ENCODE measurements at regions not wholly inside any gene's neighbourhood (a gene's known extent, or its start where the extent isn't known, plus 50 kb on each side); places are given as distances from the start of the nearest gene placed in this dataset.

DNA sequence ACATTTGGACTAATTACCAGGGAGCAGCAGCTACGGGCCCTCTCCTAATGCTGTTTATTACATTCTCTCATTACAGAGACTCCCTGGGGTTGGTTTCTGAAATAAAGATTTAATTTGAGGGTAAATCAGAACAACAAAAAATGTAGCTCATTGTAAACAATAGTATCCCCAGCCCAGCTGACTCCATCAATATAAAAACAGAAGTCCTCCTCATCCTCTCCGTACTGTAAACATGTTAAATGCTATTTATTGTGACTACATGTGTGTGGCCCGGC lies 670.4 kb downstream of the TOX3 start:
- no peaks in the 10 kb centered on the region for H4K20me1 ChIP-seq (ENCODE audit: insufficient read depth)
- no peaks in the 10 kb centered on the region for H3K9me3 ChIP-seq (ENCODE audit: insufficient read depth, low read depth)
- H3K36me3 ChIP-seq (ENCODE audit: low read depth): no peaks in the 10 kb centered on the region
- H3F3A ChIP-seq (ENCODE audit: insufficient read depth, low read depth): no peaks in the 10 kb centered on the region
- no peak for DNase-seq
- no peaks in the 10 kb centered on the region for H3K79me2 ChIP-seq (ENCODE audit: low read depth)
- H3K27ac ChIP-seq: no peak overlapping the region
- H2AFZ ChIP-seq: no peak overlapping the region
- intact Hi-C loops (cut with micrococcal nuclease; ENCODE audit: unreplicated experiment): no loop called here
- no peak overlapping the region for H3K4me3 ChIP-seq
- H3K27me3 ChIP-seq (ENCODE audit: insufficient read depth, low read depth): peaks cover 13% of the 10 kb centered on the region
- TF ChIP-seq EZH2 (IDR thresholded peaks at IDR 0.05; ENCODE audit: low read depth): no peak
- TF ChIP-seq, protein P1, sequence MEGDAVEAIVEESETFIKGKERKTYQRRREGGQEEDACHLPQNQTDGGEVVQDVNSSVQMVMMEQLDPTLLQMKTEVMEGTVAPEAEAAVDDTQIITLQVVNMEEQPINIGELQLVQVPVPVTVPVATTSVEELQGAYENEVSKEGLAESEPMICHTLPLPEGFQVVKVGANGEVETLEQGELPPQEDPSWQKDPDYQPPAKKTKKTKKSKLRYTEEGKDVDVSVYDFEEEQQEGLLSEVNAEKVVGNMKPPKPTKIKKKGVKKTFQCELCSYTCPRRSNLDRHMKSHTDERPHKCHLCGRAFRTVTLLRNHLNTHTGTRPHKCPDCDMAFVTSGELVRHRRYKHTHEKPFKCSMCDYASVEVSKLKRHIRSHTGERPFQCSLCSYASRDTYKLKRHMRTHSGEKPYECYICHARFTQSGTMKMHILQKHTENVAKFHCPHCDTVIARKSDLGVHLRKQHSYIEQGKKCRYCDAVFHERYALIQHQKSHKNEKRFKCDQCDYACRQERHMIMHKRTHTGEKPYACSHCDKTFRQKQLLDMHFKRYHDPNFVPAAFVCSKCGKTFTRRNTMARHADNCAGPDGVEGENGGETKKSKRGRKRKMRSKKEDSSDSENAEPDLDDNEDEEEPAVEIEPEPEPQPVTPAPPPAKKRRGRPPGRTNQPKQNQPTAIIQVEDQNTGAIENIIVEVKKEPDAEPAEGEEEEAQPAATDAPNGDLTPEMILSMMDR (conservative IDR thresholded peaks at IDR 0.05): no peak
- ChIA-PET POLR2A (ENCODE audit: unreplicated experiment) (no interaction called here), CTCF (no interaction called here)
- no peaks in the 10 kb centered on the region for H3K4me1 ChIP-seq (replicated peaks; ENCODE audit: insufficient read depth)
- H3K9me2 ChIP-seq (ENCODE audit: insufficient read depth): no peaks in the 10 kb centered on the region
- H3K4me2 ChIP-seq: no peak overlapping the region
- no TSS peak for BruUV-seq (replicated peaks)

DNA sequence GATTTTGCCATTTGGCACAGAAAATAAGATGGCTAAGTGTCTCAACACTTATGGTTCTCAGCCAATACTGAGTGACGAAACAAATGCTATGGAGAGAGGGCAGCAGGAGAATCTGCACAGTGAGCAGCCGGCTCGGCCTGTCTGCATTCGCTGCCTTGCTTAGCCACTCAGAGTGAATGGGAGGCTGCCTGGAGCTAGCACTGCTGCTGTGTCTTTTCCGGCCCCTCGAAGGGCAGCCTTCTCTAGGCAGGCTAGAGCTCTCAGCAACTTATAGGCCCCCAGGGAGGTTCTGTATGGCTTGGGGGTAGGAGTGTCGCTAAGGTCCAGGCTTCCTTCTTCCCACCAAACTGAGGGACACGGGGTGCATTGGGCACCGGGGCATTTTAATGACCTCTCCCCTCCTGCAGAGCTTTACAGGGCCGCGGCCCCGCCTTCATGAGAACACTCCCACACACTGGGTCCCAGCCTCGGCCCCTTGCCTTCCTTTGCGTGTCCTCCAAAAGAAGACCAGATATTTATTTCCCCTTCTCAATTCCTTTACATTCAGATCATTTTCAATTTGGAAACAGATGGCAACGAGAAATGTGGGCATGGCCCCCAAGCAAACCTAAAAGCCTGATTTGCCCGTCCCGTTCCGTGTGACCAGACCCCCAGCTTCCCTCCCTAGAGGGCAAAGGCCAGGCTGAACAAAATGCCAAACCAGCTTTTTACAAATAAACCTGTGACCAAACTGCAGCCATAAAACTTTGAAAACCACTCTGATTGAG lies 670.9 kb downstream of the TOX3 start:
- H3K27ac ChIP-seq: no peak overlapping the region
- H2AFZ ChIP-seq: no peak overlapping the region
- no peaks in the 10 kb centered on the region for H4K20me1 ChIP-seq (ENCODE audit: insufficient read depth)
- H3K36me3 ChIP-seq (ENCODE audit: low read depth): no peaks in the 10 kb centered on the region
- CTCF ChIA-PET: no interaction called here
- H3K4me2 ChIP-seq: no peak overlapping the region
- POLR2A ChIA-PET (ENCODE audit: unreplicated experiment): no interaction called here
- no peak for TF ChIP-seq EZH2 (IDR thresholded peaks at IDR 0.05; ENCODE audit: low read depth)
- TF ChIP-seq, protein P1 (conservative IDR thresholded peaks at IDR 0.05): no peak
- BruUV-seq (replicated peaks): no TSS peak
- H3K27me3 ChIP-seq (ENCODE audit: insufficient read depth, low read depth): peaks cover 13% of the 10 kb centered on the region
- no peaks in the 10 kb centered on the region for H3K9me3 ChIP-seq (ENCODE audit: insufficient read depth, low read depth)
- H3K9me2 ChIP-seq (ENCODE audit: insufficient read depth): no peaks in the 10 kb centered on the region
- DNase-seq: no peak
- no peaks in the 10 kb centered on the region for H3F3A ChIP-seq (ENCODE audit: insufficient read depth, low read depth)
- no peaks in the 10 kb centered on the region for H3K79me2 ChIP-seq (ENCODE audit: low read depth)
- H3K4me1 ChIP-seq (replicated peaks; ENCODE audit: insufficient read depth): no peaks in the 10 kb centered on the region
- H3K4me3 ChIP-seq: no peak overlapping the region
- intact Hi-C loops (cut with micrococcal nuclease; ENCODE audit: unreplicated experiment): no loop called here

DNA sequence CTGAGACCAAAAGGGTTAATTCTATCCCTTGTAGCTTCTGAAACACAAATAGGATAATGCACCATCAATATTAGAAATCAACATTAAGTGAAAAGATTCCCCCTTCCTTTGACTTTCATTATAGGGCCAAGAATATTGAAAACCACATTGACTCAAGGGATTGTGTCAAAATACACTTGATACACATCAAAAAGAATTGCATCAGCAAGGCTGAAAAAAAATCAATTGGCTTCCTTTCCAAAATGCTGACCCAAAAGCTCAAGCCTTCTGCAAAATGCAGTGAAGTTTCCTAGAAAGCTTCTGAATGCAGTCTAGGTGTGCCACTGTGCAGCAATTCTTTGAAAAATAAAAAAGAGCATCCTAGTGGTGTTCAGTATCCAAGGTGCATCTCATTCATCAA lies 674.4 kb downstream of the TOX3 start:
- intact Hi-C loops (cut with micrococcal nuclease; ENCODE audit: unreplicated experiment): no loop called here
- H3K79me2 ChIP-seq (ENCODE audit: low read depth): no peaks in the 10 kb centered on the region
- no peak overlapping the region for H3K4me2 ChIP-seq
- no peaks in the 10 kb centered on the region for H3K36me3 ChIP-seq (ENCODE audit: low read depth)
- H3K9me3 ChIP-seq (ENCODE audit: insufficient read depth, low read depth): no peaks in the 10 kb centered on the region
- TF ChIP-seq EZH2 (IDR thresholded peaks at IDR 0.05; ENCODE audit: low read depth): no peak
- TF ChIP-seq, protein P1 (conservative IDR thresholded peaks at IDR 0.05): no peak
- no peaks in the 10 kb centered on the region for H3K9me2 ChIP-seq (ENCODE audit: insufficient read depth)
- CTCF ChIA-PET: no interaction called here
- no peak overlapping the region for H2AFZ ChIP-seq
- no peak overlapping the region for H3K4me3 ChIP-seq
- POLR2A ChIA-PET (ENCODE audit: unreplicated experiment): no interaction called here
- H3K27me3 ChIP-seq (ENCODE audit: insufficient read depth, low read depth): peaks cover 14% of the 10 kb centered on the region
- no peaks in the 10 kb centered on the region for H3K4me1 ChIP-seq (replicated peaks; ENCODE audit: insufficient read depth)
- BruUV-seq (replicated peaks): no TSS peak
- H3F3A ChIP-seq (ENCODE audit: insufficient read depth, low read depth): no peaks in the 10 kb centered on the region
- no peak for DNase-seq
- H3K27ac ChIP-seq: no peak overlapping the region
- H4K20me1 ChIP-seq (ENCODE audit: insufficient read depth): no peaks in the 10 kb centered on the region
